HEK293T (cell line): ENCODE measurements at regions not wholly inside any gene's neighbourhood (a gene's known extent, or its start where the extent isn't known, plus 50 kb on each side); places are given as distances from the start of the nearest gene placed in this dataset.

ENCODE experiments used
- FOXK2 ChIP-seq: fragments of 450-650 bp; IDR thresholded peaks from 2 replicates; pipeline ENCODE4 v1.6.1; 2016; ENCODE audit warnings: mild to moderate bottlenecking
- FOXM1 ChIP-seq: fragments of 450-650 bp; IDR thresholded peaks from 2 replicates; pipeline ENCODE4 v1.6.1; 2017; ENCODE audit warnings: mild to moderate bottlenecking, borderline replicate concordance
- HDGF ChIP-seq: fragments of 450-650 bp; IDR thresholded peaks from 2 replicates; pipeline ENCODE4 v1.6.1; 2017; ENCODE audit warnings: antibody characterized with exemption, borderline replicate concordance
- LEF1 ChIP-seq: fragments of 450-650 bp; IDR thresholded peaks from 2 replicates; pipeline ENCODE4 v1.6.1; 2017; ENCODE audit warnings: mild to moderate bottlenecking, borderline replicate concordance

GRCh38 chr4:62235911-62236310 is 1035.8 kb downstream of the ADGRL3 start:
- TF ChIP-seq HDGF (no peak), FOXM1 (no peak), LEF1 (no peak), FOXK2 (no peak)
